ENCODE measurements at regions not wholly inside any gene's neighbourhood (a gene's known extent, or its start where the extent isn't known, plus 50 kb on each side); places are given as distances from the start of the nearest gene placed in this dataset.

DNA sequence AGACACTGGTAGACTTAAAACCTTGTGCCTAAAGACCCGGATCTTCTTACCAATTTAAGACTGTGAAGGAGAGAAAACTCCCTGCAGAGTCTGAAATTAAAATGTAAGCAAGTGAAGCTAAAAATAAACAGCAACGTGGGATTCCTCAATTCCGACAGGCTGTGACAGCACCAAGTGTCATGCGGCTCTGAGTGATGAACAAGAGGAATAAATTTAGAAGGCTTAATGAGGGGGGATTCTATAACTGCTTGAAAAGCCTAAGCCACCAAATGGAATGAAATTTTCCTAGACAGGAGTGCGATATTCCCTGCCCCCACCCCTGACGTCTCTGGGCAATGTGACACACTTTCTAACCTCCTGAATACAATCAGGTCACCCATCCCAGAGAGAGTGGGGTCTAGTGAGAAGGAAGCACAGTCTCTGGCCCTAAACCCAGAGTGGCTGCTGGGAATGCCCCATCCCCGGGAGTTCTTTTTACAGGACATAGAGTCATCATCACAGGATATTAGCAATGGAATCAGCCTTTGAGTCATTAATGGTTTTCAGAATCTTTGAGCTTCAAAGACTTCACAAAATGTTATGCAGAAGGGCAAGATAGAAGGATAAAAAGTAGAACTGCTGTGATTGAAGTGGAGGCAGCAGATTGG, 114.3 kb downstream of the EDEM1 start:
- Histone ChIP-seq H3K4me1 (no peaks in the 10 kb centered on the region), H3K27me3 (no peaks in the 10 kb centered on the region), H3K4me3 (no peak overlapping the region), H3K27ac (no peak overlapping the region), H3K36me3 (no peaks in the 10 kb centered on the region), H3K9me3 (no peaks in the 10 kb centered on the region)
- TF ChIP-seq CTCF (IDR thresholded peaks at IDR 0.05), result no peak
- intact Hi-C loops (cut with DNase I), result no loop called here
- no peak for DNase-seq
- no peak for ATAC-seq

- no peak for ATAC-seq
- Histone ChIP-seq H3K36me3 (no peaks in the 10 kb centered on the region), H3K4me3 (no peak overlapping the region), H3K4me1 (no peaks in the 10 kb centered on the region), H3K9me3 (no peaks in the 10 kb centered on the region), H3K27me3 (no peaks in the 10 kb centered on the region), H3K27ac (no peak overlapping the region)
- intact Hi-C loops (cut with DNase I), result no loop called here
- no peak for TF ChIP-seq CTCF (IDR thresholded peaks at IDR 0.05)
- no peak for DNase-seq
These were observed 115.2 kb downstream of the EDEM1 start for GRCh38 chr3:5302661-5303060.

GRCh38 chr3:5304188-5304587, 116.7 kb downstream of the EDEM1 start:
- Histone ChIP-seq H3K9me3 (no peaks in the 10 kb centered on the region), H3K4me1 (no peaks in the 10 kb centered on the region), H3K27ac (no peak overlapping the region), H3K27me3 (no peaks in the 10 kb centered on the region), H3K36me3 (no peaks in the 10 kb centered on the region), H3K4me3 (no peak overlapping the region)
- ATAC-seq (no peak), DNase-seq (no peak)
- no peak for TF ChIP-seq CTCF (IDR thresholded peaks at IDR 0.05)
- intact Hi-C loops (cut with DNase I), result no loop called here

DNA sequence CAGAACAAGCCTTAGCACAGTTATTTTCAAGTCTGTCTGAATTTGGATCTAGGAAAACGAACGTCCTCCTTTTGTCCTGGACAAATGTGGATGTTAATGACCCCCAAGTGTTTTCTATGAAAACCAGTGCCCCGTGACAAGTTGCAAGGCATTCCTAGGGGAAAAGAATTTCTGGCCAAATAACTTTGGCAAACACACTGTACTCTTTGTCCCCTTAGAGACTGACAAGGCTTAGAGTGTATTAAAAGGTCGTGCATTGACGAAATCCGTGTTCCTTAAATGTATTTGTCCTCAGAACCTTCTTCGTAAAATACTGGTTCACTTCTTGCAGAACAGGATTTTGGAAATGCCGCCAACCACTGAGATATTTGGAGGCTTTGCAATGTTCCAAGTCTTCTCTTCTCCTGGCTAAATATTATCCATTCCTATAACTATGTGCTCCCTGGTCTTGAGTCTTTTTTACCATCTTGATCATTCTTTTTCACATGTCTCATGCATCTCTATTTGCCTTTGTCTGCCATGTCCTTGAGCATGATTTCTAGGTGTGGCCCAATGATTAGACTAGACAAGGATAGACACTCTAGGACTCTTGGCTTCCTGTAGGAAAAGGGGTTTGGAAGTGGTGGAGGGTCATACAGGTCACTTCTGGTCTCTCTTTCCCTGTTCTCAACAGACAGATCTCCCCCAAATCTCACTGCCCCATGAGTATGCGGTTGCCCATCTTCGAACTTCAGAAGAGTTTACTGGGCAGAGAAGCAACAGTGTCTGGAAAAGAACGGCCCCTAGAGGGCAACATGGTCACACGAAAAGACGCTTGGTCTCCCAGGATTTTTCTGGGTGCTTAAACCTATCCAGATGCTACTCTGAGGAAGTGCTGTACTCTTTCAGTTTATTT, 117.5 kb downstream of the EDEM1 start:
- Histone ChIP-seq H3K9me3 (no peaks in the 10 kb centered on the region), H3K4me1 (no peaks in the 10 kb centered on the region), H3K4me3 (no peak overlapping the region), H3K27me3 (no peaks in the 10 kb centered on the region), H3K27ac (no peak overlapping the region), H3K36me3 (no peaks in the 10 kb centered on the region)
- intact Hi-C loops (cut with DNase I), result no loop called here
- DNase-seq (peak in 2 of 4 donors; percentile 23 to 42), ATAC-seq (peak; percentile 86)
- TF ChIP-seq CTCF (IDR thresholded peaks at IDR 0.05), result peak; percentile 47 to 58

DNA sequence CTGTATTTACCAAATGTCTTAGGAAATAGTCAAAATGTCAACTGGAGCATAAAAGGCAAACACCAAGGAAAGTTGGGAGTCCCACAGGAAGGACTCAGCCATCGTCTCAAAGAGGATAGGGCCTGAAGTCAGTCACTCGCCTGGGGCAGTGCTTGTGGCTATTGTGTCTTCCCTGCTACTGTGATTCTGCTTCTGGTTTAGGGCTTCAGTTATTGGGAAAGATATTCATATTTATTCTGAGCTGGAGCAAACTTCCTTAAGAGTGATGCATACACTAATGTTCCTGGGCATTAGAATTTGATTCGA, 118.1 kb downstream of the EDEM1 start:
- H3K36me3 ChIP-seq, result no peaks in the 10 kb centered on the region
- intact Hi-C loops (cut with DNase I), result no loop called here
- no peak overlapping the region for H3K4me3 ChIP-seq
- no peaks in the 10 kb centered on the region for H3K27me3 ChIP-seq
- H3K27ac ChIP-seq, result no peak overlapping the region
- no peak for TF ChIP-seq CTCF (IDR thresholded peaks at IDR 0.05)
- DNase-seq (no peak), ATAC-seq (no peak)
- no peaks in the 10 kb centered on the region for H3K9me3 ChIP-seq
- H3K4me1 ChIP-seq, result no peaks in the 10 kb centered on the region
